ENCODE measurements at regions not wholly inside any gene's neighbourhood (a gene's known extent, or its start where the extent isn't known, plus 50 kb on each side); places are given as distances from the start of the nearest gene placed in this dataset.
A peak's percentile ranks its signal among the peaks of the same experiment; 100 is the strongest.

DNA sequence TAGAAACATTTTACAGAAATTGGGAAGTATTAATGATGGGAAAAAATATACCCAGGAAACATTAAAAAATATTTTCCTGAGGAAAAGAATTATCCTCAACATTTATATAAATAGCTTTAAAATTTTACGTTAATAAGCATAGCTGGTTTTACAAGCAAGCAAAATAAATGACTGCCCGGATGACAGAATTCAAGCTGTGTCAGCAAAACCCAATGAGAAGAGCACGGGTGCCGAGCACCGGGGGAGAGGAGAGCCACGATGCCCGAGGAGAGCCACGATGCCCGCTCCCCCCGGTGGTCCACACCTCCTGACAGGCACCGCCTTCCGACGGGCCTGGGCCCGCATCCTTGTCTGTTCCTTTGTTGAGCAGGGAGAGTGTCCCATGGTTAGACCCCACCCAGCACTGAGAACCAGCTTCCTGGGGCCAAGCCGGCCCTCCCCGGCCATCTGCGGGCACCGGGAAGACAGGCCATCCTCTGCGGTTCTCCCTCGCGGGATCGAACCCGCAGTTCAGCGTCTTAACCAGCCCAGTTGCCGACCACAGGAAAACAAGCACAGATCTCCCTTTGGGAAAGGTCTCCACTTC is 63.3 kb upstream of the PDE10A start:
- Histone ChIP-seq H3K4me2 (ENCODE audit: low read depth, low read length, poor library complexity, severe bottlenecking) (no peak overlapping the region), H3K9me2 (replicated peaks; ENCODE audit: low read depth, low read length) (no peaks in the 10 kb centered on the region), H3K79me2 (ENCODE audit: insufficient read depth, low read length) (no peaks in the 10 kb centered on the region), H3K9me3 (ENCODE audit: insufficient read depth, low read depth, low read length) (no peaks in the 10 kb centered on the region), H3F3A (ENCODE audit: low read depth) (no peaks in the 10 kb centered on the region), H3K9ac (ENCODE audit: low read depth, low read length, poor library complexity, severe bottlenecking) (no peak overlapping the region), H3K27me3 (ENCODE audit: insufficient read depth, low read length, poor library complexity, severe bottlenecking) (no peaks in the 10 kb centered on the region), H3K4me1 (ENCODE audit: insufficient read depth, low read length, poor library complexity, severe bottlenecking) (no peaks in the 10 kb centered on the region), H3K4me3 (ENCODE audit: low read length, poor library complexity, severe bottlenecking) (no peak overlapping the region), H2AFZ (ENCODE audit: low read length) (no peak overlapping the region), H3K36me3 (ENCODE audit: insufficient read depth, low read length) (no peaks in the 10 kb centered on the region), H4K20me1 (ENCODE audit: insufficient read depth, low read length, poor library complexity, severe bottlenecking) (no peaks in the 10 kb centered on the region)
- TF ChIP-seq EZH2phosphoT487 (IDR thresholded peaks at IDR 0.05; ENCODE audit: borderline replicate concordance): no peak
- TF ChIP-seq, protein P1, sequence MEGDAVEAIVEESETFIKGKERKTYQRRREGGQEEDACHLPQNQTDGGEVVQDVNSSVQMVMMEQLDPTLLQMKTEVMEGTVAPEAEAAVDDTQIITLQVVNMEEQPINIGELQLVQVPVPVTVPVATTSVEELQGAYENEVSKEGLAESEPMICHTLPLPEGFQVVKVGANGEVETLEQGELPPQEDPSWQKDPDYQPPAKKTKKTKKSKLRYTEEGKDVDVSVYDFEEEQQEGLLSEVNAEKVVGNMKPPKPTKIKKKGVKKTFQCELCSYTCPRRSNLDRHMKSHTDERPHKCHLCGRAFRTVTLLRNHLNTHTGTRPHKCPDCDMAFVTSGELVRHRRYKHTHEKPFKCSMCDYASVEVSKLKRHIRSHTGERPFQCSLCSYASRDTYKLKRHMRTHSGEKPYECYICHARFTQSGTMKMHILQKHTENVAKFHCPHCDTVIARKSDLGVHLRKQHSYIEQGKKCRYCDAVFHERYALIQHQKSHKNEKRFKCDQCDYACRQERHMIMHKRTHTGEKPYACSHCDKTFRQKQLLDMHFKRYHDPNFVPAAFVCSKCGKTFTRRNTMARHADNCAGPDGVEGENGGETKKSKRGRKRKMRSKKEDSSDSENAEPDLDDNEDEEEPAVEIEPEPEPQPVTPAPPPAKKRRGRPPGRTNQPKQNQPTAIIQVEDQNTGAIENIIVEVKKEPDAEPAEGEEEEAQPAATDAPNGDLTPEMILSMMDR (conservative IDR thresholded peaks at IDR 0.05; ENCODE audit: low read length): no peak

DNA sequence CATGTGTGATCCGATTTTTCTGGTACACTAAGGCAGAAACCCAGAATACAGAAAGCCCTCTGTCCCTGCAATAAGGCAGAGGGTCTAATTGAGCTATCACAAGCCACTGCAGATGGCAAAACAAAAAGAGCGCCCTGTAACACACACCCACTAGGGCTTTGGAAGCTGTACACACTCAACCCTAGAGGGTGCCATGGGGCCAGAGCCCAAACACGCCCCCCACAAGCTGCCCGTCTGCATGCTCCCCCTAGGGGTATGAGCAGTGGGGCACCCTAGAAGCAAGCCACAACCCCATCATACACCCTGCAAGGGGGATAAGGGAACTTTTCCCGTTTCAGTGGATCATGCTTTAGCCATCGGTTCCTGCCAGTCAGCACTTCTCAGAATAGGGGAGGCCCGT is 62.2 kb upstream of the PDE10A start:
- no peak for TF ChIP-seq EZH2phosphoT487 (IDR thresholded peaks at IDR 0.05; ENCODE audit: borderline replicate concordance)
- TF ChIP-seq, protein P1 (conservative IDR thresholded peaks at IDR 0.05; ENCODE audit: low read length): 0 out of 2 replicates have a peak, but pooled peaks have one; percentile 26

DNA sequence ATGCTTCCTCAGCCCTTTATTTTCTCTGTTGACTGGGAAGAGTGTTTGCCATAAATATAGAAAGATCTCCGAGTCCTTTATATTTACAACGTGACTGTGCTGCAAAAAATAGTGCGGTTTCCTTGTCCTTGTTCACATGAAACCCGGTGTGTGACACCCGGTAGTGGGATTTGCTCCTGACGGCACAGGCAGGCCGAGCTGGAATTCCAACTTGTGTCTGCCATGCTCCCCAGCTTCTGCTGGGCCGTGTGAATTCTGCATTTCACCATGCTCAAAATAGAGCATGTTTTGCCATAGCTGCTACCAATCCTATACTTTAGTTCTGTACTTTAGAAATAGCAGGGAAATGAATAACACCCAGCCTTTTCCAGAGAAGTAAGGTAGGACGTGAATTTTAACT is 60.3 kb upstream of the PDE10A start:
- TF ChIP-seq EZH2phosphoT487 (IDR thresholded peaks at IDR 0.05; ENCODE audit: borderline replicate concordance): no peak
- TF ChIP-seq, protein P1 (conservative IDR thresholded peaks at IDR 0.05; ENCODE audit: low read length): no peak
- H3K36me3 ChIP-seq (ENCODE audit: insufficient read depth, low read length): no peaks in the 10 kb centered on the region
- no peaks in the 10 kb centered on the region for H3K79me2 ChIP-seq (ENCODE audit: insufficient read depth, low read length)
- H3K27me3 ChIP-seq (ENCODE audit: insufficient read depth, low read length, poor library complexity, severe bottlenecking): no peaks in the 10 kb centered on the region
- H3K9me3 ChIP-seq (ENCODE audit: insufficient read depth, low read depth, low read length): no peaks in the 10 kb centered on the region
- H2AFZ ChIP-seq (ENCODE audit: low read length): no peak overlapping the region
- no peaks in the 10 kb centered on the region for H3K9me2 ChIP-seq (replicated peaks; ENCODE audit: low read depth, low read length)
- H3K9ac ChIP-seq (ENCODE audit: low read depth, low read length, poor library complexity, severe bottlenecking): no peak overlapping the region
- no peaks in the 10 kb centered on the region for H3K4me1 ChIP-seq (ENCODE audit: insufficient read depth, low read length, poor library complexity, severe bottlenecking)
- H4K20me1 ChIP-seq (ENCODE audit: insufficient read depth, low read length, poor library complexity, severe bottlenecking): no peaks in the 10 kb centered on the region
- H3F3A ChIP-seq (ENCODE audit: low read depth): no peaks in the 10 kb centered on the region
- no peak overlapping the region for H3K4me2 ChIP-seq (ENCODE audit: low read depth, low read length, poor library complexity, severe bottlenecking)
- no peak overlapping the region for H3K4me3 ChIP-seq (ENCODE audit: low read length, poor library complexity, severe bottlenecking)

More for the DNA sequence above, 62.2 kb upstream of the PDE10A start:
- Histone ChIP-seq H3K4me1 (ENCODE audit: insufficient read depth, low read length, poor library complexity, severe bottlenecking) (no peaks in the 10 kb centered on the region), H3K4me2 (ENCODE audit: low read depth, low read length, poor library complexity, severe bottlenecking) (no peak overlapping the region), H4K20me1 (ENCODE audit: insufficient read depth, low read length, poor library complexity, severe bottlenecking) (no peaks in the 10 kb centered on the region), H3F3A (ENCODE audit: low read depth) (no peaks in the 10 kb centered on the region), H2AFZ (ENCODE audit: low read length) (no peak overlapping the region), H3K4me3 (ENCODE audit: low read length, poor library complexity, severe bottlenecking) (no peak overlapping the region), H3K79me2 (ENCODE audit: insufficient read depth, low read length) (no peaks in the 10 kb centered on the region), H3K9me2 (replicated peaks; ENCODE audit: low read depth, low read length) (no peaks in the 10 kb centered on the region), H3K9ac (ENCODE audit: low read depth, low read length, poor library complexity, severe bottlenecking) (no peak overlapping the region), H3K9me3 (ENCODE audit: insufficient read depth, low read depth, low read length) (no peaks in the 10 kb centered on the region), H3K36me3 (ENCODE audit: insufficient read depth, low read length) (no peaks in the 10 kb centered on the region), H3K27me3 (ENCODE audit: insufficient read depth, low read length, poor library complexity, severe bottlenecking) (no peaks in the 10 kb centered on the region)
